OCI-LY7 (cell line): ENCODE measurements at regions not wholly inside any gene's neighbourhood (a gene's known extent, or its start where the extent isn't known, plus 50 kb on each side); places are given as distances from the start of the nearest gene placed in this dataset.

Experiments used
- BruUV-seq: library from RNA; stranded (reverse); fragments of 400-500 nt; replicated peaks from 2 replicates; lab custom pipeline; 2021; lab: Mats Ljungman, UMichigan
- CTCF ChIA-PET: fragments of 300-600 bp; sonication (Branson Sonifier 250); formaldehyde crosslinking; loops from one replicate; lab custom pipeline; 2022; ENCODE audit warnings: antibody characterized with exemption; ENCODE audit not compliant: unreplicated experiment; lab: Charles Lee
- POLR2A ChIA-PET: fragments of 300-600 bp; sonication (Branson Sonifier 250); formaldehyde crosslinking; loops from one replicate; lab custom pipeline; 2022; ENCODE audit warnings: antibody characterized with exemption; lab: Charles Lee
- DNase-seq: peaks from one replicate; pipeline ENCODE4 v3.0.0-alpha.2; 2015; ENCODE audit warnings: low spot score
- H2AFZ ChIP-seq: fragments of 200-600 bp; sonication (generic), shearing (Covaris generic); 2 replicates; pipeline ENCODE4 v1.6.1; 2014; ENCODE audit warnings: mild to moderate bottlenecking, antibody characterized with exemption, low read length, moderate library complexity
- H3K27ac ChIP-seq: fragments of 200-600 bp; sonication (generic); 2 replicates; pipeline ENCODE4 v1.5.1; 2014; ENCODE audit warnings: mixed run types, low read depth, mild to moderate bottlenecking, moderate library complexity, low read length, inconsistent platforms; ENCODE audit not compliant: poor library complexity, severe bottlenecking
- H3K36me3 ChIP-seq: fragments of 200-600 bp; sonication (generic); 2 replicates; pipeline ENCODE4 v1.6.1; 2014; ENCODE audit warnings: mild to moderate bottlenecking, antibody characterized with exemption, low read length, moderate library complexity, mixed read lengths; ENCODE audit not compliant: insufficient read depth
- H3K4me1 ChIP-seq: fragments of 200-600 bp; sonication (generic); 2 replicates; pipeline ENCODE4 v1.5.1; 2014; ENCODE audit warnings: mild to moderate bottlenecking, low read length; ENCODE audit not compliant: insufficient read depth, poor library complexity, severe bottlenecking
- H3K4me2 ChIP-seq: fragments of 200-600 bp; sonication (generic); 2 replicates; pipeline ENCODE4 v1.6.1; 2014; ENCODE audit warnings: mild to moderate bottlenecking, low read length
- H3K4me3 ChIP-seq: fragments of 200-600 bp; sonication (generic); 2 replicates; pipeline ENCODE4 v1.5.1; 2014; ENCODE audit warnings: mild to moderate bottlenecking, low read depth, low read length; ENCODE audit not compliant: poor library complexity, severe bottlenecking
- H3K79me2 ChIP-seq: fragments of 200-600 bp; sonication (generic); 2 replicates; pipeline ENCODE4 v1.6.1; 2016; ENCODE audit warnings: low read depth, mild to moderate bottlenecking, low read length, moderate library complexity, mixed read lengths; ENCODE audit not compliant: insufficient read depth
- H3K9me2 ChIP-seq: fragments of 200-600 bp; sonication (generic); 2 replicates; pipeline ENCODE4 v1.6.1; 2016; ENCODE audit warnings: mild to moderate bottlenecking, low read length, mixed read lengths; ENCODE audit not compliant: insufficient read depth
- H3K9me3 ChIP-seq: fragments of 200-600 bp; sonication (generic); 2 replicates; pipeline ENCODE4 v1.6.1; 2014; ENCODE audit warnings: mild to moderate bottlenecking, mixed run types, low read length, mixed read lengths
- H4K20me1 ChIP-seq: fragments of 200-600 bp; sonication (generic); 2 replicates; pipeline ENCODE4 v1.6.1; 2014; ENCODE audit warnings: mild to moderate bottlenecking, antibody characterized with exemption, low read length, moderate library complexity, mixed read lengths; ENCODE audit not compliant: insufficient read depth
- CTCF ChIP-seq: fragments of 200-600 bp; sonication (generic); conservative IDR thresholded peaks from 2 replicates; pipeline ENCODE4 v1.5.1; 2014; ENCODE audit warnings: mild to moderate bottlenecking, antibody characterized with exemption, low read length, moderate library complexity, mixed read lengths
- EZH2phosphoT487 ChIP-seq: fragments of 200-600 bp; sonication (generic); IDR thresholded peaks from 2 replicates; pipeline ENCODE4 v1.6.1; 2018; ENCODE audit warnings: low read depth, borderline replicate concordance, mild to moderate bottlenecking, mixed run types, antibody characterized with exemption, low read length, moderate library complexity, mixed read lengths
- intact Hi-C: fragments of 100-400 bp; cut with micrococcal nuclease; formaldehyde crosslinking; loops from one replicate; pipeline ENCODE4 v1.10.0; 2022; ENCODE audit not compliant: unreplicated experiment

- no peaks in the 10 kb centered on the region for H3K9me2 ChIP-seq
- no peak overlapping the region for H3K4me3 ChIP-seq
- H4K20me1 ChIP-seq, result no peaks in the 10 kb centered on the region
- ChIA-PET POLR2A (interaction anchor here (0.6 to 1.7 kb wide), 7 partner anchors 13 to 352 kb away, joined by 3 to 5 read pairs (median 3); no protein-coding TSS in a partner anchor), CTCF (no interaction called here)
- intact Hi-C loops, result no loop called here
- H3K4me2 ChIP-seq, result no peak overlapping the region
- peak overlapping the region; percentile 97 for H2AFZ ChIP-seq
- no peak for DNase-seq
- H3K9me3 ChIP-seq, result no peaks in the 10 kb centered on the region
- no peak overlapping the region for H3K27ac ChIP-seq
- no peaks in the 10 kb centered on the region for H3K36me3 ChIP-seq
- TF ChIP-seq CTCF, result no peak
- no TSS peak for BruUV-seq
- H3K4me1 ChIP-seq, result peaks cover 5% of the 10 kb centered on the region
- no peaks in the 10 kb centered on the region for H3K79me2 ChIP-seq
Observed at GRCh38 chr13:33526718-33527117, 241.2 kb upstream of the STARD13 start.

GRCh38 chr13:33528896-33529295 lies 243.3 kb upstream of the STARD13 start:
- intact Hi-C loops, result no loop called here
- no peak overlapping the region for H3K4me2 ChIP-seq
- no peaks in the 10 kb centered on the region for H3K9me3 ChIP-seq
- no peaks in the 10 kb centered on the region for H4K20me1 ChIP-seq
- POLR2A ChIA-PET, result interaction anchor here (0.7 to 0.8 kb wide), 2 partner anchors 10 to 34 kb away, joined by 3 to 4 read pairs; no protein-coding TSS in a partner anchor
- no peak for DNase-seq
- H2AFZ ChIP-seq, result peak overlapping the region; percentile 16
- TF ChIP-seq EZH2phosphoT487, result no peak
- TF ChIP-seq CTCF, result no peak
- no peak overlapping the region for H3K4me3 ChIP-seq
- peaks cover 5% of the 10 kb centered on the region for H3K4me1 ChIP-seq
- H3K79me2 ChIP-seq, result no peaks in the 10 kb centered on the region
- CTCF ChIA-PET, result no interaction called here
- BruUV-seq, result no TSS peak
- H3K36me3 ChIP-seq, result no peaks in the 10 kb centered on the region
- no peaks in the 10 kb centered on the region for H3K9me2 ChIP-seq
- no peak overlapping the region for H3K27ac ChIP-seq

- no peaks in the 10 kb centered on the region for H3K79me2 ChIP-seq
- peaks cover 6% of the 10 kb centered on the region for H3K4me1 ChIP-seq
- intact Hi-C loops, result no loop called here
- no peaks in the 10 kb centered on the region for H3K36me3 ChIP-seq
- H3K9me3 ChIP-seq, result no peaks in the 10 kb centered on the region
- H3K4me2 ChIP-seq, result no peak overlapping the region
- ChIA-PET POLR2A (no interaction called here), CTCF (no interaction called here)
- no peaks in the 10 kb centered on the region for H3K9me2 ChIP-seq
- 0 out of 2 replicates have a peak overlapping the region, but pooled peaks have one; percentile 13 for H2AFZ ChIP-seq
- no peaks in the 10 kb centered on the region for H4K20me1 ChIP-seq
- no peak for DNase-seq
- H3K4me3 ChIP-seq, result no peak overlapping the region
- BruUV-seq, result no TSS peak
- no peak for TF ChIP-seq CTCF
- no peak for TF ChIP-seq EZH2phosphoT487
- no peak overlapping the region for H3K27ac ChIP-seq
Observed at GRCh38 chr13:33531484-33531883, 245.9 kb upstream of the STARD13 start.
